Gastrocnemius medialis (tissue), 4 donors: ENCODE measurements at regions not wholly inside any gene's neighbourhood (a gene's known extent, or its start where the extent isn't known, plus 50 kb on each side); places are given as distances from the start of the nearest gene placed in this dataset.

Experiments used
- CTCF ChIP-seq, 5 experiments: fragments of 450-650 bp in 3 of 5; fragments of 200-600 bp in 2 of 5; sonication (generic) in 2 of 5; IDR thresholded peaks in 4 of 5; conservative IDR thresholded peaks in 1 of 5; 1 replicate in 4 of 5; 2 replicates in 1 of 5; pipeline ENCODE4 v1.5.1; 2016 to 2019; ENCODE audit warnings: antibody characterized with exemption in 5 of 5, mild to moderate bottlenecking in 3 of 5, moderate library complexity in 3 of 5
- POLR2A ChIP-seq, 2 donors: fragments of 450-650 bp; IDR thresholded peaks; one replicate each; pipeline ENCODE4 v1.6.1; 2017; ENCODE audit warnings: antibody characterized with exemption in 2 of 2, mild to moderate bottlenecking in 2 of 2, moderate library complexity in 2 of 2

GRCh38 chr3:124434176-124434575, 296.1 kb upstream of the UMPS start:
- TF ChIP-seq POLR2A (IDR thresholded peaks at IDR 0.05) (no peak), CTCF (IDR thresholded peaks at IDR 0.05 in 4 of 5, conservative IDR thresholded peaks at IDR 0.05 in 1 of 5) (no peak)
